ENCODE measurements at regions not wholly inside any gene's neighbourhood (a gene's known extent, or its start where the extent isn't known, plus 50 kb on each side); places are given as distances from the start of the nearest gene placed in this dataset.

- Histone ChIP-seq H3K4me3 (no peak overlapping the region), H3K9me3 (no peaks in the 10 kb centered on the region), H3K36me3 (no peaks in the 10 kb centered on the region), H3K27ac (no peak overlapping the region), H3K4me1 (peaks cover 0 to 12% of the 10 kb centered on the region in 2 donors), H3K27me3 (peaks cover 6 to 23% of the 10 kb centered on the region in 2 donors)
- TF ChIP-seq CTCF (IDR thresholded peaks at IDR 0.05) = no peak
- no peak for DNase-seq (ENCODE audit: low spot score)
Observed at GRCh38 chrX:13939741-13940597, 89.7 kb downstream of the GEMIN8 start.

- no peak for TF ChIP-seq CTCF (IDR thresholded peaks at IDR 0.05)
- no peaks in the 10 kb centered on the region for H3K9me3 ChIP-seq
- no peak for DNase-seq (ENCODE audit: low spot score)
- peaks cover 0 to 12% of the 10 kb centered on the region in 2 donors for H3K4me1 ChIP-seq
- no peaks in the 10 kb centered on the region for H3K36me3 ChIP-seq
- H3K27ac ChIP-seq = no peak overlapping the region
- peak overlapping the region; percentile 44 to 52 for H3K4me3 ChIP-seq
- H3K27me3 ChIP-seq = peaks cover 6 to 23% of the 10 kb centered on the region in 2 donors
Observed at GRCh38 chrX:13938829-13939530, 90.7 kb downstream of the GEMIN8 start.

GRCh38 chrX:13938051-13938828 is 91.5 kb downstream of the GEMIN8 start:
- DNase-seq (ENCODE audit: low spot score) = no peak
- H3K27ac ChIP-seq = no peak overlapping the region
- peak overlapping the region; percentile 44 to 52 for H3K4me3 ChIP-seq

GRCh38 chrX:13937370-13938050 is 92.2 kb downstream of the GEMIN8 start:
- peaks cover 0 to 12% of the 10 kb centered on the region in 2 donors for H3K4me1 ChIP-seq
- H3K27ac ChIP-seq = no peak overlapping the region
- H3K27me3 ChIP-seq = peaks cover 6 to 23% of the 10 kb centered on the region in 2 donors
- no peak for TF ChIP-seq CTCF (IDR thresholded peaks at IDR 0.05)
- peak overlapping the region; percentile 44 to 52 for H3K4me3 ChIP-seq
- no peak for DNase-seq (ENCODE audit: low spot score)
- H3K9me3 ChIP-seq = no peaks in the 10 kb centered on the region
- H3K36me3 ChIP-seq = no peaks in the 10 kb centered on the region

More at GRCh38 chrX:13938051-13938828, 91.5 kb downstream of the GEMIN8 start:
- no peak for TF ChIP-seq CTCF (IDR thresholded peaks at IDR 0.05)
- Histone ChIP-seq H3K36me3 (no peaks in the 10 kb centered on the region), H3K4me1 (peaks cover 0 to 12% of the 10 kb centered on the region in 2 donors), H3K27me3 (peaks cover 6 to 23% of the 10 kb centered on the region in 2 donors), H3K9me3 (no peaks in the 10 kb centered on the region)

- H3K27me3 ChIP-seq = peaks cover 6 to 23% of the 10 kb centered on the region in 2 donors
- no peaks in the 10 kb centered on the region for H3K36me3 ChIP-seq
- H3K4me3 ChIP-seq = no peak overlapping the region
- no peak for DNase-seq (ENCODE audit: low spot score)
- no peak for TF ChIP-seq CTCF (IDR thresholded peaks at IDR 0.05)
- peaks cover 0 to 12% of the 10 kb centered on the region in 2 donors for H3K4me1 ChIP-seq
- no peak overlapping the region for H3K27ac ChIP-seq
- no peaks in the 10 kb centered on the region for H3K9me3 ChIP-seq
Observed at GRCh38 chrX:13936521-13937225, 93.0 kb downstream of the GEMIN8 start.

Measured in right atrium auricular region (tissue), 2 donors.